T-helper 22 cell (primary cell): ENCODE measurements at regions not wholly inside any gene's neighbourhood (a gene's known extent, or its start where the extent isn't known, plus 50 kb on each side); places are given as distances from the start of the nearest gene placed in this dataset.
A peak's percentile ranks its signal among the peaks of the same experiment; 100 is the strongest.

ENCODE experiments used
- DNase-seq: peaks from one replicate; pipeline ENCODE4 v3.0.0-alpha.2; 2020; ENCODE audit warnings: low read depth

DNA sequence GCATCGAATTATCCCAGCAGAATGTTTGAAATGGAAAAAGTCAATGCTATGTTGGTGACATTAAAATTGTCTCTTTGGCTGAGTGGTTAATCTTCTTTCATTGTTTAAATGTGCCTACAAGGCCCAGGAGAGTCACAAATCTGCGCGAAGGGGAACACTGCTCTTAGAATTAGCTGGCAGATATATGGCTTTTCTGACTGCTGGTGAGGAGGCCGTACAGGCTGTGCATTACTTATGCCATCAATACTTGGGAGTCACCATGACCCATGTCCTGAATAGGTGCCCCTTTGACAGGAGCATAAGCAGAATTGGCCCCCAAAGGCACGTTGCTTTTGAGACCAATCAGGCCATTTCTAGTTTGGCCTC is 521.5 kb downstream of the FUT8 start:
- DNase-seq: no peak

GRCh38 chr14:65936342-65936975 is 523.9 kb downstream of the FUT8 start:
- no peak for DNase-seq

DNA sequence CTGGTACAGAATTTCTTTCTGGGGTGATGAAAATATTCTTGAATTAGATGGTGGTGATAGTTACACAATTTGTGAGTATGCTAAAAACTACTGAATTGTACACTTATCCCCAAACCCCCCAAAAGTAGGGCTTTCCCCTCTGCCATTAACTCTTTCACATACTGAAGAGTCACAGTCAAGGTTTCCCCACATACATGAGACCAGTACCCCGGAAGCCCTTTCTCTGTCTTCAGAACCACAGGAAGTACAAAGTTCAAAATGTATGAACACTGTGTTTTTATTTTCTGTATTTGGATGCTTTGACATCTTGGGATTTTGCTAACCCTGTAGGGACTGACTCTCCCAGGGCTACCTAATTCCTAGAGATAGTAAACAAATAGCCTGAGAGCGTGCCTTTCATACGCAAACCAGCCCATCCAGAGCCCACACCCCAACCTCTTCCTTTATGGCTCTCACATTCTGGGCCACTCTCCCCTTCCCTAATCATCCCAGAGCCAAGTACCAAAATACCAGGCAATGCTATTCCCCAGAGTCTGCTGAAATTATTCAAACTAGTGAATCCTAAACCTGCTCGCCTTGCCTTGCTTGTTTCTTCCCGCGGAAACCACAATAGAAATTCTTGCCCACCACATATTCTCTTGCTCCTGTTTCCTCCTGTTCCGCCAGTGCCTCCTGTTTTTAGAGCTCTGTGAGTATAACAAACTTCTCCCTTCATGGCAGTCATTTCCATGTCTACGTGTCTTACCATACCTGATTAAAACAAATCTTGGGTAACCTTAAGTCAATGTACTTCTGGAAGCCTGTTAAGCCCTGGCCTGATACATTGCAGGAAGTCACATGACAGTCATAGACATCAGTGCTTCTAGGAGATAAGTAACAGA is 524.8 kb downstream of the FUT8 start:
- DNase-seq: no peak

- DNase-seq: no peak
These were observed 525.4 kb downstream of the FUT8 start for GRCh38 chr14:65937960-65938316.

DNA sequence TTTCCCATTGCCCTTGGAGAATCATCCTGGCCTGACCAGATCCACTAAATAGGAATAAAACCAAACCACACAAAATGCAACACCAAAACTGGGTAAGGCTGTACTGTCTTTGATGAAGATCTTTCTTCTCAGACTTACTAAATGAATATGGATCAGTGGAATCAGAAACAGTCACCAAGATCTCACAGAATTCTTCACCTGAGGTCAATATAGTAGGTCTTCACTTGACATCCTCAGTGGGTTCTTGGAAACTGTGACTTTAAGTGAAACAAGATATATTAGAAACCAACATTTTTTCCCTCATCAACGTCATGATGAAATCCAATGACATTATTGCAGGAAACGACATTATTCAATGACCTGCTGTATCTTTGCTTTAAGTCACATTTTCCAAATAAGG is 526.2 kb downstream of the FUT8 start:
- no peak for DNase-seq

DNA sequence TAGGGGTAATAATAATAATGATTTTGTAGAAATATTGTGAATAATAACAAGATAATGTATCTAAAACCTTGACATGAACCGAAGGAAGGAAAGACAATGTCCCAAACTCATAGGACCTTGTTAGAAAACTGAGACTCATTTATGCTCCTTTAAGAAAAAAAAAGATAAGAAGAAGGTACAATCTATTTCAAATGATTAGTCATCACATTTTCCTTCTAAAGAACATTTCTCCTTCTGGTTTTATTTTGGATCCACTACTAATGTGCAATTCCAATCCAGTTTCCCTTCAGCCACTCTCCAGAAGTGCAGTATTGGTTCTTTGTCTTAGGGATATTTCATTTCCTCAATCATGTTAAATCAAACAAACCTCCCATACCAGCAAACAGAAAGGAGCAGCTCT is 526.7 kb downstream of the FUT8 start:
- DNase-seq: no peak

GRCh38 chr14:65940056-65940735 is 527.7 kb downstream of the FUT8 start:
- no peak for DNase-seq

- no peak for DNase-seq
These were observed 528.6 kb downstream of the FUT8 start for GRCh38 chr14:65941091-65941490.

DNA sequence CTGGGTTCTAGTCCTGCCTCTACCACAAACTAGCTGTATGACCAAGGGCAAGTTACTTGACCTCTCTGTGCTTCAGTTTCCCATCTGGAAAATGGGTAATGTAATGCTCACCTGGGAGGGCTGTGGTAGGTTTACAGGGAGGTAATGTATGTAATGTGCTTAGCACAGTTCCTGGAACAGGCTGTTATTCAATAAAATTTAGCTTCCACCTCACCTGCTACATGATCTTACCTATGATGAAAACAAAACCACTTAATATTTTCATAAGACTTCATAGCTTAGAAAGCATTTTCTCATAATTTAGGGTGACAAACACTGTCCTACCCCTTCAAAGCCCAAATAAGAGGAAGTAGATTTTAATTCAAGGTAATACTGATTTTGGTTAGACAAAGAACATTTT is 530.6 kb downstream of the FUT8 start:
- DNase-seq: no peak

DNA sequence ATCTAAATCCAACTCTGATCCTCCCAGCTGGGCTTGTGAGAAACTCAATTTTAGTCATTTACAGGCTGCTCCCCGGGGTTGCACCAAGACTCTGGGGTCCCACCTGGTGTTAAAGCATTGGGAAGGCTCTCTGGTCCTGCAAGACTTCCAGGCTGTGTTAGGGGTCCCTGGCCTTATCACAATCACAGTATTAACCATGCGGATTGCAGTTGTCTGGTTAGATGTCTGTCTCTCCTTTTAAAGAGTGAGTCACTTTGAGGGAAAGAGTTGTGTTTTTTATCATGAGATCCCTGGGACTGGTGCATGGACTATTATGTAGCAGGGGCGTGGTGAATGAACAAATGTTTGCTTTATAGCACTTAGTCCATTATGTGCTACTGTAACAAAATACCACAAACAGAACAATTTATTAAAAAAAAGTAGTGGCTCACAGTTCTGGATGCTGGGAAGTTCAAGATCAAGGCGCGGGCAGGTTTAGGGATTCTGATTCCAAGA is 531.4 kb downstream of the FUT8 start:
- no peak for DNase-seq

GRCh38 chr14:65945327-65945726 is 532.8 kb downstream of the FUT8 start:
- DNase-seq: no peak

GRCh38 chr14:65946494-65946893 is 534.0 kb downstream of the FUT8 start:
- DNase-seq: no peak

DNA sequence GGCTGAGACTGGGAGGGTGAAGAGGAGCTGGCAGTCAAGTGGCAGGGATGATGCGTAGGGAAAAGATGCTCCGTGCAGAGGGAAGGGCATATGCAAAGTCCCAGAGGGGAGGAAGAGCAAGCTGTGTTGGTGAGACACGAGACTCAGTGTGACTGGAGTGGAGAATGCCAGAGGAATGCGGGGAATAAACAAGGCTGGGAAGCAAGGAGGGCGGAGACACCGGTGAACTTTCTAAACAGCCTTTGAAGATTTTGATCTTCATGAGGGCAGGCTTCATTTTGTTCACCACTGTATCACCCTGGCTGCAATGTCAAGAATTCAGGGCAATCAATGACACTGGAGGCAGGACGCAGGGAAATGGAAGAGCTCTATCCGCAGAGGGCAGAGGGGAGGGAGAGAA is 535.8 kb downstream of the FUT8 start:
- no peak for DNase-seq

GRCh38 chr14:65949711-65950516 is 536.3 kb upstream of the CCDC196 start:
- DNase-seq: no peak

GRCh38 chr14:65954942-65955341 is 531.2 kb upstream of the CCDC196 start:
- no peak for DNase-seq

DNA sequence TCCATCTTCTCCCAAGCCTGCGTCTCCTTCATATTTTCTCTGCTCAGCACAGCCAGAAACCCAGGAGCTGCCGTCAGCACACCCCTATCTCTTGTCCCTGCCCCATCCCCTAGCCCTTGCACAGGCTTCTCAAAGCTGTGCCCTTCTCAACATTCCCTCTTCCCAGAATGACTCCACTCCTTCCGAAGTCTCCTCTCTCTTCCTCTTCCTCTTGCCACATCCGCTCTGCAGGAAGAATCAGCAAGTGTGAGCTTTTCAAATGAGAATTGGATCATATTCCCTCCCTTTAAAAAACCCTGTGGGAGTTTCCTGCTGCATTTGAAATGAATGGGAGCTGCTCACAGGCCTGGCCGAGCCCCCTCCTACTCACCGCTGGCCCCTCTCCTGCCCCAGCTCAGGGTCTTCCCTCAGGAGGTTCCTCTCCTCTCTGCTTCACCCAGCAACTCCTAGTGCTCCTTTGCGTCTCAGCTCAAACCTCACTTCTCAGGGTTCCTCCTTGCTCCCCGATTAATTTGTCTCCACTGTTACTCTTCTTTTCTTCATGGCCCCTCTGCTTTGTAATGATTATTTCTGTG is 528.5 kb upstream of the CCDC196 start:
- DNase-seq: no peak

- no peak for DNase-seq
These were observed 527.3 kb upstream of the CCDC196 start for GRCh38 chr14:65958664-65959562.

- no peak for DNase-seq
These were observed 526.6 kb upstream of the CCDC196 start for GRCh38 chr14:65959563-65960024.

- peak; percentile 23 for DNase-seq
These were observed 525.2 kb upstream of the CCDC196 start for GRCh38 chr14:65961004-65961403.

- no peak for DNase-seq
These were observed 523.2 kb upstream of the CCDC196 start for GRCh38 chr14:65962952-65963351.

- no peak for DNase-seq
These were observed 521.8 kb upstream of the CCDC196 start for GRCh38 chr14:65964366-65964765.
